K562 (cell line): ENCODE measurements at regions not wholly inside any gene's neighbourhood (a gene's known extent, or its start where the extent isn't known, plus 50 kb on each side); places are given as distances from the start of the nearest gene placed in this dataset.

Experiments
- ATAC-seq: fragments of 200-7000 bp; cut with Tn5 transposase; 3 replicates; pipeline ENCODE4 v1.9.1; 2020; ENCODE audit warnings: moderate library complexity
- BruUV-seq: library from RNA; stranded (reverse); fragments of 400-500 nt; replicated peaks from 2 replicates; lab custom pipeline; 2021; lab: Mats Ljungman, UMichigan
- CTCF ChIA-PET: fragments of 300-600 bp; formaldehyde crosslinking; extraction: SDS; loops from one replicate; lab custom pipeline; 2021; ENCODE audit warnings: low intra/inter-chr PET ratio; lab: Yijun Ruan, JAX
- POLR2A ChIA-PET: fragments of 300-600, 350-650 bp; sonication (Branson Sonifier 250); formaldehyde crosslinking; extraction: SDS; loops from one replicate; lab custom pipeline; 2021; ENCODE audit warnings: antibody characterized with exemption, inconsistent platforms; lab: Yijun Ruan, JAX
- DNase-seq, 4 experiments: peaks; one replicate each; pipeline versions ENCODE4 v3.0.0 to v3.0.0-alpha.2; 2011 to 2018; ENCODE audit warnings: low spot score in 3 of 4, mixed read lengths in 3 of 4; ENCODE audit errors: extremely low read depth in 1 of 4
- FAIRE-seq: peaks from 2 replicates; lab custom pipeline; 2011; peaks lifted over from hg19 to GRCh38; lab: Jason Lieb, UNC
- H2AFZ ChIP-seq: 2 replicates; pipeline ENCODE4 v1.6.0; 2011; ENCODE audit warnings: low read depth, low read length, control low read depth, inconsistent platforms
- H3K27ac ChIP-seq: fragments of 200-600 bp; 3 replicates; pipeline ENCODE4 v1.8.0; 2011; ENCODE audit warnings: low read depth, mild to moderate bottlenecking, control low read depth, inconsistent platforms, low read length, moderate library complexity, mixed read lengths; ENCODE audit errors: extremely low read depth
- H3K27me3 ChIP-seq, 2 experiments: fragments of 300-600 bp in 1 of 2; 2 replicates in 1 of 2; 3 replicates in 1 of 2; pipeline versions ENCODE4 v1.6.0 to v1.8.0; 2011; ENCODE audit warnings: inconsistent platforms in 2 of 2, low read length in 2 of 2, mild to moderate bottlenecking in 1 of 2, mixed read lengths in 1 of 2, moderate library complexity in 1 of 2; ENCODE audit not compliant: control insufficient read depth in 2 of 2, insufficient read depth in 2 of 2
- H3K36me3 ChIP-seq: fragments of 300-600 bp; 3 replicates; pipeline ENCODE4 v1.8.0; 2011; ENCODE audit warnings: mild to moderate bottlenecking, low read length, inconsistent platforms; ENCODE audit not compliant: control insufficient read depth, insufficient read depth
- H3K4me1 ChIP-seq, 2 experiments: fragments of 200-600 bp in 1 of 2; replicated peaks in 1 of 2; 2 replicates in 1 of 2; 3 replicates in 1 of 2; pipeline versions ENCODE4 v1.5.1 to v1.8.0; 2011; ENCODE audit warnings: inconsistent platforms in 2 of 2, low read length in 2 of 2, mild to moderate bottlenecking in 1 of 2, mixed read lengths in 1 of 2, moderate library complexity in 1 of 2; ENCODE audit not compliant: control insufficient read depth in 2 of 2, insufficient read depth in 2 of 2
- H3K4me2 ChIP-seq: 2 replicates; pipeline ENCODE4 v1.6.1; 2011; ENCODE audit warnings: low read length, control low read depth, inconsistent platforms, mixed read lengths; ENCODE audit not compliant: insufficient read depth
- H3K4me3 ChIP-seq: fragments of 200-600 bp; sonication (generic), shearing (Covaris generic); 2 replicates; pipeline ENCODE4 v1.5.1; 2016; ENCODE audit warnings: control low read depth, inconsistent platforms
- H3K79me2 ChIP-seq: fragments of 200-600 bp; 3 replicates; pipeline ENCODE4 v1.8.0; 2011; ENCODE audit warnings: low read length, inconsistent platforms; ENCODE audit not compliant: control insufficient read depth, insufficient read depth
- H3K9ac ChIP-seq, 2 experiments: 2 replicates each; pipeline versions ENCODE4 v1.6.0 to v1.6.1; 2011; ENCODE audit warnings: low read depth in 2 of 2, low read length in 2 of 2, control low read depth in 1 of 2, inconsistent platforms in 1 of 2, mild to moderate bottlenecking in 1 of 2, mixed read lengths in 1 of 2; ENCODE audit not compliant: insufficient read depth in 1 of 2
- H3K9me1 ChIP-seq: one replicate; pipeline ENCODE4 v1.6.0; 2011; ENCODE audit warnings: inconsistent platforms, mild to moderate bottlenecking, low read length, moderate library complexity; ENCODE audit not compliant: control insufficient read depth, insufficient read depth
- H3K9me3 ChIP-seq: replicated peaks from 2 replicates; pipeline ENCODE4 v1.5.1; 2011; ENCODE audit warnings: low read depth, low read length, inconsistent platforms; ENCODE audit not compliant: control insufficient read depth, insufficient read depth
- H4K20me1 ChIP-seq: replicated peaks from 2 replicates; pipeline ENCODE4 v1.6.1; 2011; ENCODE audit warnings: low read length, inconsistent platforms, mixed read lengths; ENCODE audit not compliant: control insufficient read depth, insufficient read depth
- EGR1 ChIP-seq: fragments of 450-650 bp; conservative IDR thresholded peaks from 2 replicates; pipeline ENCODE4 v1.6.1; 2017; ENCODE audit warnings: mild to moderate bottlenecking
- NCOA1 ChIP-seq: fragments of 450-650 bp; IDR thresholded peaks from 2 replicates; pipeline ENCODE4 v1.6.1; 2016; ENCODE audit warnings: low read depth
- XRCC3 ChIP-seq: fragments of 450-650 bp; IDR thresholded peaks from 2 replicates; pipeline ENCODE4 v1.6.1; 2017; ENCODE audit warnings: mild to moderate bottlenecking, moderate library complexity
- ZNF124 ChIP-seq: sonication (generic); formaldehyde crosslinking; IDR thresholded peaks from 2 replicates; pipeline ENCODE4 v1.8.1; 2022; ENCODE audit warnings: missing genetic modification reagents
- WGBS: fragments of 100-300 bp; shearing (Covaris generic); methylation state at CpG from one replicate; pipeline ENCODE4 v1.1.6; 2016; ENCODE audit warnings: low coverage, mixed read lengths; ENCODE audit not compliant: insufficient coverage; ENCODE audit errors: missing lambda C conversion rate; 5-methylcytosine and 5-hydroxymethylcytosine counted together
- in situ Hi-C: fragments of 300-500 bp; cut with MboI; formaldehyde crosslinking; loops from 4 replicates; pipeline ENCODE4 v1.15.0; 2018; ENCODE audit warnings: inconsistent platforms, mixed read lengths
- intact Hi-C: fragments of 100-400 bp; cut with micrococcal nuclease; formaldehyde crosslinking; loops from 2 replicates; pipeline ENCODE4 v1.14.2; 2022
- TF ChIP-seq, protein P1 (sequence below), 2 experiments: fragments of 150-350 bp in 1 of 2; IDR thresholded peaks; 2 replicates each; pipeline ENCODE4 v1.6.1; 2012 to 2016; ENCODE audit warnings: low read depth in 2 of 2, low read length in 2 of 2, mild to moderate bottlenecking in 1 of 2, moderate library complexity in 1 of 2
- TF ChIP-seq, protein P2 (sequence below): sonication (generic); formaldehyde crosslinking; IDR thresholded peaks from 2 replicates; pipeline ENCODE4 v1.8.0; 2022; ENCODE audit warnings: missing genetic modification reagents, mild to moderate bottlenecking, borderline replicate concordance

DNA sequence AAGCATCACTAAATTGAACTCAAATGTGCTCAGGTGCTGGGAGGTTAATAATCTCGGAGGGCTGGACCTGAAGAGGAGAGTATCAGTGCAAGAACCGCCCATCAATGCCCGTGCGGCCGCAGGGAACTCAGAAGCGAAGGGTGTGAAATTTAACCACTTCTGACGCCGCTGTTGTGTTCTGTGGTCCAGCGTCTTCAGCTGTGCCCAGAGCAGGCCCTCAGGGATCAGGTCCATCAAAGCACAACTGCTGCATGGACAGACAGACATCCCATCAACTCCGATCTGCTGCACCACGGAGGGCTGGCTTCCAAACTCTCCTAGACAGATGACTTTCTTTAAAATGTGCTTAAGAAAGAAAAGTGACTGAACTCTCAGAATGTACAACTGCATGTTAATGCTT, 144.9 kb upstream of the TCERG1L start:
- ChIA-PET CTCF (no interaction called here), POLR2A (no interaction called here)
- Histone ChIP-seq H3K9ac (no peak overlapping the region), H3K27ac (no peak overlapping the region), H3K9me3 (no peaks in the 10 kb centered on the region), H3K36me3 (no peaks in the 10 kb centered on the region), H4K20me1 (0 out of 2 replicates have a peak, but pooled peaks cover 4% of the 10 kb centered on the region), H3K4me1 (peaks cover 0 to 10% of the 10 kb centered on the region in 2 experiments; a peak in 1 of 5 replicates), H3K27me3 (peaks cover 0 to 13% of the 10 kb centered on the region in 2 experiments; a peak in 1 of 5 replicates), H3K4me3 (no peak overlapping the region), H2AFZ (no peak overlapping the region), H3K79me2 (no peaks in the 10 kb centered on the region), H3K9me1 (no peaks in the 10 kb centered on the region), H3K4me2 (no peak overlapping the region)
- DNase-seq = no peak
- WGBS = 2% methylated on average over 7 of the region's 11 CpGs
- intact Hi-C loops (loop anchor here (10.0 kb wide), 1 partner anchor 418 kb away; no protein-coding TSS in a partner anchor), in situ Hi-C loops (no loop called here)
- TF ChIP-seq ZNF124 (CRISPR knock-in tag) = no peak
- TF ChIP-seq, protein P1, sequence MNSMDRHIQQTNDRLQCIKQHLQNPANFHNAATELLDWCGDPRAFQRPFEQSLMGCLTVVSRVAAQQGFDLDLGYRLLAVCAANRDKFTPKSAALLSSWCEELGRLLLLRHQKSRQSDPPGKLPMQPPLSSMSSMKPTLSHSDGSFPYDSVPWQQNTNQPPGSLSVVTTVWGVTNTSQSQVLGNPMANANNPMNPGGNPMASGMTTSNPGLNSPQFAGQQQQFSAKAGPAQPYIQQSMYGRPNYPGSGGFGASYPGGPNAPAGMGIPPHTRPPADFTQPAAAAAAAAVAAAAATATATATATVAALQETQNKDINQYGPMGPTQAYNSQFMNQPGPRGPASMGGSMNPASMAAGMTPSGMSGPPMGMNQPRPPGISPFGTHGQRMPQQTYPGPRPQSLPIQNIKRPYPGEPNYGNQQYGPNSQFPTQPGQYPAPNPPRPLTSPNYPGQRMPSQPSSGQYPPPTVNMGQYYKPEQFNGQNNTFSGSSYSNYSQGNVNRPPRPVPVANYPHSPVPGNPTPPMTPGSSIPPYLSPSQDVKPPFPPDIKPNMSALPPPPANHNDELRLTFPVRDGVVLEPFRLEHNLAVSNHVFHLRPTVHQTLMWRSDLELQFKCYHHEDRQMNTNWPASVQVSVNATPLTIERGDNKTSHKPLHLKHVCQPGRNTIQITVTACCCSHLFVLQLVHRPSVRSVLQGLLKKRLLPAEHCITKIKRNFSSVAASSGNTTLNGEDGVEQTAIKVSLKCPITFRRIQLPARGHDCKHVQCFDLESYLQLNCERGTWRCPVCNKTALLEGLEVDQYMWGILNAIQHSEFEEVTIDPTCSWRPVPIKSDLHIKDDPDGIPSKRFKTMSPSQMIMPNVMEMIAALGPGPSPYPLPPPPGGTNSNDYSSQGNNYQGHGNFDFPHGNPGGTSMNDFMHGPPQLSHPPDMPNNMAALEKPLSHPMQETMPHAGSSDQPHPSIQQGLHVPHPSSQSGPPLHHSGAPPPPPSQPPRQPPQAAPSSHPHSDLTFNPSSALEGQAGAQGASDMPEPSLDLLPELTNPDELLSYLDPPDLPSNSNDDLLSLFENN (IDR thresholded peaks at IDR 0.05; ENCODE audit: low read depth in 2 of 2, low read length in 2 of 2) = no peak
- TF ChIP-seq, protein P2, sequence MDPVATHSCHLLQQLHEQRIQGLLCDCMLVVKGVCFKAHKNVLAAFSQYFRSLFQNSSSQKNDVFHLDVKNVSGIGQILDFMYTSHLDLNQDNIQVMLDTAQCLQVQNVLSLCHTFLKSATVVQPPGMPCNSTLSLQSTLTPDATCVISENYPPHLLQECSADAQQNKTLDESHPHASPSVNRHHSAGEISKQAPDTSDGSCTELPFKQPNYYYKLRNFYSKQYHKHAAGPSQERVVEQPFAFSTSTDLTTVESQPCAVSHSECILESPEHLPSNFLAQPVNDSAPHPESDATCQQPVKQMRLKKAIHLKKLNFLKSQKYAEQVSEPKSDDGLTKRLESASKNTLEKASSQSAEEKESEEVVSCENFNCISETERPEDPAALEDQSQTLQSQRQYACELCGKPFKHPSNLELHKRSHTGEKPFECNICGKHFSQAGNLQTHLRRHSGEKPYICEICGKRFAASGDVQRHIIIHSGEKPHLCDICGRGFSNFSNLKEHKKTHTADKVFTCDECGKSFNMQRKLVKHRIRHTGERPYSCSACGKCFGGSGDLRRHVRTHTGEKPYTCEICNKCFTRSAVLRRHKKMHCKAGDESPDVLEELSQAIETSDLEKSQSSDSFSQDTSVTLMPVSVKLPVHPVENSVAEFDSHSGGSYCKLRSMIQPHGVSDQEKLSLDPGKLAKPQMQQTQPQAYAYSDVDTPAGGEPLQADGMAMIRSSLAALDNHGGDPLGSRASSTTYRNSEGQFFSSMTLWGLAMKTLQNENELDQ = no peak
- TF ChIP-seq NCOA1 = no peak
- no peak for TF ChIP-seq EGR1
- TF ChIP-seq XRCC3 = no peak
- BruUV-seq = no TSS peak
- no peak for FAIRE-seq
- no peak for ATAC-seq
